ENCODE measurements at regions not wholly inside any gene's neighbourhood (a gene's known extent, or its start where the extent isn't known, plus 50 kb on each side); places are given as distances from the start of the nearest gene placed in this dataset.

DNA sequence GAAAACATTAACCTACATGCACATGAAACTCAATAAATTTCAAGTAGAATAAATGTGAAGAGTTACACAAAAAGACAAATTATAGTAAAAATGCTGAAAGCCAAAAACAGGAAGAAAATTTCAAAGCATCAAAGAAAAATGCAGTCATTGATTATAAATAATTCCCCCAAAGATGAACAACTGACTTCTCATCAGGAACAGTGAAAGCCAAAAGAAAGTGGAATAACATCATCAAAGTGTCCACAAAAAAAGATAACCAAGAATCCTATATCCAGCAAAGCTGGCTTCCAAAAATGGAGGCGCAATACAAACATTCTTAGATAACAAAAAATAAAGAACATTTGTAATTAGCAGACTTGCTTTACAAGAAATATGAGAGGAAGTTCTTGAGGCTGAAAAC lies 161.6 kb downstream of the CMPK2 start:
- TF ChIP-seq, protein P1, sequence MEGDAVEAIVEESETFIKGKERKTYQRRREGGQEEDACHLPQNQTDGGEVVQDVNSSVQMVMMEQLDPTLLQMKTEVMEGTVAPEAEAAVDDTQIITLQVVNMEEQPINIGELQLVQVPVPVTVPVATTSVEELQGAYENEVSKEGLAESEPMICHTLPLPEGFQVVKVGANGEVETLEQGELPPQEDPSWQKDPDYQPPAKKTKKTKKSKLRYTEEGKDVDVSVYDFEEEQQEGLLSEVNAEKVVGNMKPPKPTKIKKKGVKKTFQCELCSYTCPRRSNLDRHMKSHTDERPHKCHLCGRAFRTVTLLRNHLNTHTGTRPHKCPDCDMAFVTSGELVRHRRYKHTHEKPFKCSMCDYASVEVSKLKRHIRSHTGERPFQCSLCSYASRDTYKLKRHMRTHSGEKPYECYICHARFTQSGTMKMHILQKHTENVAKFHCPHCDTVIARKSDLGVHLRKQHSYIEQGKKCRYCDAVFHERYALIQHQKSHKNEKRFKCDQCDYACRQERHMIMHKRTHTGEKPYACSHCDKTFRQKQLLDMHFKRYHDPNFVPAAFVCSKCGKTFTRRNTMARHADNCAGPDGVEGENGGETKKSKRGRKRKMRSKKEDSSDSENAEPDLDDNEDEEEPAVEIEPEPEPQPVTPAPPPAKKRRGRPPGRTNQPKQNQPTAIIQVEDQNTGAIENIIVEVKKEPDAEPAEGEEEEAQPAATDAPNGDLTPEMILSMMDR (IDR thresholded peaks at IDR 0.05): no peak
- TF ChIP-seq POLR2A (IDR thresholded peaks at IDR 0.05) (no peak), EP300 (IDR thresholded peaks at IDR 0.05) (no peak)
